Memory B cell (primary cell): ENCODE measurements at regions not wholly inside any gene's neighbourhood (a gene's known extent, or its start where the extent isn't known, plus 50 kb on each side); places are given as distances from the start of the nearest gene placed in this dataset.

ENCODE experiments used
- ATAC-seq: fragments of 150-1000 bp; cut with Tn5 transposase; 2 replicates; pipeline ENCODE4 v1.10.0; 2021; ENCODE audit warnings: low read depth, mild to moderate bottlenecking, moderate library complexity
- DNase-seq, 2 donors: peaks; one replicate each; pipeline ENCODE4 v3.0.0; 2022; ENCODE audit warnings: low spot score in 2 of 2
- H3K27ac Mint-ChIP-seq: one replicate; pipeline ENCODE4 v1.8.0; 2022; ENCODE audit warnings: mild to moderate bottlenecking, moderate library complexity, mixed read lengths
- H3K27me3 Mint-ChIP-seq: one replicate; pipeline ENCODE4 v1.8.0; 2022; ENCODE audit warnings: mixed read lengths
- H3K36me3 Mint-ChIP-seq: one replicate; pipeline ENCODE4 v1.8.0; 2022; ENCODE audit warnings: mild to moderate bottlenecking, mixed read lengths
- H3K4me1 Mint-ChIP-seq: one replicate; pipeline ENCODE4 v1.8.0; 2022; ENCODE audit warnings: mixed read lengths
- H3K4me3 Mint-ChIP-seq: one replicate; pipeline ENCODE4 v1.8.0; 2022; ENCODE audit warnings: mild to moderate bottlenecking, moderate library complexity, mixed read lengths
- H3K9me3 Mint-ChIP-seq: one replicate; pipeline ENCODE4 v1.8.0; 2022; ENCODE audit warnings: mixed read lengths

DNA sequence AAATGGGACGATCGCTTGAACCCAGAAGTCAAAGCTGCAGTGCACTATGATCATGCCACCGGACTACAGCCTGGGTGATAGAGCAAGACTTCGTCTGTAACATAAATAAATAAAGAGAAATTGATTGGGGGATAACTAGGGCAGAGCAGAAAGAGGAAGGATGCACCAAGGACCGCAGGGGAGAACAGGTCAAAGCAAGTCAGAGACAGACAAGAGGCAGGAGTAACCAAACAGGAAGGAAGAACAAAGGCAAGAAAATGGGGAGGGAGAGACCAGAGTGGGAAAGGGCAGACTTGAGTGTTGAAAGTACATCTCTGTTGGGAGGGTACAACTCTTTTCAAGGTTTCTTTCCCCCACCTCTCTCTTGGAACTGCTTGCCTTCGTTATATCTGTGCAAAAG lies 50.8 kb upstream of the ELK3 start:
- DNase-seq (peak; percentile 13 to 17), ATAC-seq (peak; percentile 86)
- H3K36me3 Mint-ChIP-seq: peaks cover 2% of the 10 kb centered on the region
- H3K27ac Mint-ChIP-seq: peak overlapping the region; percentile 1
- no peaks in the 10 kb centered on the region for H3K27me3 Mint-ChIP-seq
- H3K9me3 Mint-ChIP-seq: no peaks in the 10 kb centered on the region
- peaks cover 24% of the 10 kb centered on the region for H3K4me1 Mint-ChIP-seq
- H3K4me3 Mint-ChIP-seq: peak overlapping the region; percentile 43

GRCh38 chr12:96143827-96144565 lies 50.2 kb upstream of the ELK3 start:
- peaks cover 2% of the 10 kb centered on the region for H3K36me3 Mint-ChIP-seq
- H3K9me3 Mint-ChIP-seq: no peaks in the 10 kb centered on the region
- ATAC-seq (no peak), DNase-seq (no peak)
- peaks cover 24% of the 10 kb centered on the region for H3K4me1 Mint-ChIP-seq
- H3K4me3 Mint-ChIP-seq: peak overlapping the region; percentile 43
- H3K27me3 Mint-ChIP-seq: no peaks in the 10 kb centered on the region
- no peak overlapping the region for H3K27ac Mint-ChIP-seq
